Vagina (tissue), 2 donors: ENCODE measurements at regions not wholly inside any gene's neighbourhood (a gene's known extent, or its start where the extent isn't known, plus 50 kb on each side); places are given as distances from the start of the nearest gene placed in this dataset.
A peak's percentile ranks its signal among the peaks of the same experiment; 100 is the strongest.

Experiments
- DNase-seq, 2 donors: peaks; one replicate each; pipeline ENCODE4 v3.0.0-alpha.2; 2017; ENCODE audit errors: extremely low spot score in 2 of 2
- H3K27ac ChIP-seq: fragments of 200-600 bp; sonication (generic); one replicate; pipeline ENCODE4 v1.5.1; 2019
- H3K27me3 ChIP-seq: fragments of 200-600 bp; sonication (generic); one replicate; pipeline ENCODE4 v1.5.1; 2019
- H3K36me3 ChIP-seq, 2 donors: fragments of 200-600 bp; sonication (generic); one replicate each; pipeline ENCODE4 v1.5.1; 2017 to 2019
- H3K4me1 ChIP-seq: fragments of 200-600 bp; sonication (generic); one replicate; pipeline ENCODE4 v1.5.1; 2019
- H3K4me3 ChIP-seq, 2 donors: fragments of 200-600 bp; sonication (generic); 1 replicate in 1 of 2; 2 replicates in 1 of 2; pipeline ENCODE4 v1.5.1; 2016 to 2019
- H3K9me3 ChIP-seq: fragments of 200-600 bp; sonication (generic); one replicate; pipeline ENCODE4 v1.5.1; 2019
- CTCF ChIP-seq, 3 experiments: fragments of 450-650 bp in 2 of 3; fragments of 200-600 bp in 1 of 3; sonication (generic) in 1 of 3; IDR thresholded peaks; one replicate each; pipeline ENCODE4 v1.5.1; 2017 to 2019; ENCODE audit warnings: antibody characterized with exemption in 3 of 3, mild to moderate bottlenecking in 2 of 3, moderate library complexity in 2 of 3
- POLR2A ChIP-seq, 2 donors: fragments of 450-650 bp; IDR thresholded peaks; one replicate each; pipeline ENCODE4 v1.6.1; 2017; ENCODE audit warnings: antibody characterized with exemption in 2 of 2, mild to moderate bottlenecking in 2 of 2, moderate library complexity in 2 of 2
- POLR2AphosphoS5 ChIP-seq, 2 donors: sonication (generic); formaldehyde crosslinking; IDR thresholded peaks; one replicate each; pipeline ENCODE4 v1.9.0; 2017; ENCODE audit warnings: antibody characterized with exemption in 2 of 2, mild to moderate bottlenecking in 2 of 2, low read depth in 1 of 2; ENCODE audit not compliant: insufficient read depth in 1 of 2
- intact Hi-C: fragments of 100-400 bp; cut with DNase I; formaldehyde crosslinking; loops from one replicate; pipeline ENCODE4 v1.15.1; 2023

GRCh38 chr2:30380824-30381223 is 66.2 kb upstream of the LCLAT1 start:
- Histone ChIP-seq H3K4me3 (no peak overlapping the region), H3K9me3 (no peaks in the 10 kb centered on the region), H3K36me3 (no peaks in the 10 kb centered on the region), H3K4me1 (no peaks in the 10 kb centered on the region), H3K27ac (no peak overlapping the region), H3K27me3 (no peaks in the 10 kb centered on the region)
- DNase-seq: no peak
- intact Hi-C loops: no loop called here
- no peak for TF ChIP-seq POLR2AphosphoS5 (IDR thresholded peaks at IDR 0.05; ENCODE audit: insufficient read depth in 1 of 2, low read depth in 1 of 2)
- no peak for TF ChIP-seq POLR2A (IDR thresholded peaks at IDR 0.05)
- no peak for TF ChIP-seq CTCF (IDR thresholded peaks at IDR 0.05)

GRCh38 chr2:30382162-30382783 is 64.8 kb upstream of the LCLAT1 start:
- intact Hi-C loops: no loop called here
- H3K27ac ChIP-seq: no peak overlapping the region
- H3K36me3 ChIP-seq: no peaks in the 10 kb centered on the region
- H3K27me3 ChIP-seq: no peaks in the 10 kb centered on the region
- DNase-seq: no peak
- H3K9me3 ChIP-seq: no peaks in the 10 kb centered on the region
- no peak overlapping the region for H3K4me3 ChIP-seq
- no peaks in the 10 kb centered on the region for H3K4me1 ChIP-seq
- TF ChIP-seq POLR2A (IDR thresholded peaks at IDR 0.05): no peak
- TF ChIP-seq CTCF (IDR thresholded peaks at IDR 0.05): no peak
- TF ChIP-seq POLR2AphosphoS5 (IDR thresholded peaks at IDR 0.05; ENCODE audit: insufficient read depth in 1 of 2, low read depth in 1 of 2): no peak

- Histone ChIP-seq H3K27ac (no peak overlapping the region), H3K9me3 (no peaks in the 10 kb centered on the region), H3K4me3 (no peak overlapping the region), H3K27me3 (no peaks in the 10 kb centered on the region), H3K36me3 (no peaks in the 10 kb centered on the region), H3K4me1 (no peaks in the 10 kb centered on the region)
- no peak for DNase-seq
- intact Hi-C loops: no loop called here
- no peak for TF ChIP-seq CTCF (IDR thresholded peaks at IDR 0.05)
- no peak for TF ChIP-seq POLR2A (IDR thresholded peaks at IDR 0.05)
- TF ChIP-seq POLR2AphosphoS5 (IDR thresholded peaks at IDR 0.05; ENCODE audit: insufficient read depth in 1 of 2, low read depth in 1 of 2): no peak
These were observed 64.1 kb upstream of the LCLAT1 start for GRCh38 chr2:30382995-30383394.

GRCh38 chr2:30385327-30385726 is 61.7 kb upstream of the LCLAT1 start:
- intact Hi-C loops: no loop called here
- DNase-seq: peak in 1 of 2 donors; percentile 18
- peaks cover 5% of the 10 kb centered on the region for H3K4me1 ChIP-seq
- TF ChIP-seq POLR2AphosphoS5 (IDR thresholded peaks at IDR 0.05; ENCODE audit: insufficient read depth in 1 of 2, low read depth in 1 of 2): no peak
- no peak overlapping the region for H3K27ac ChIP-seq
- no peaks in the 10 kb centered on the region for H3K36me3 ChIP-seq
- no peaks in the 10 kb centered on the region for H3K9me3 ChIP-seq
- no peaks in the 10 kb centered on the region for H3K27me3 ChIP-seq
- H3K4me3 ChIP-seq: no peak overlapping the region

- Histone ChIP-seq H3K9me3 (no peaks in the 10 kb centered on the region), H3K4me3 (no peak overlapping the region), H3K27ac (no peak overlapping the region), H3K36me3 (no peaks in the 10 kb centered on the region), H3K4me1 (peaks cover 5% of the 10 kb centered on the region), H3K27me3 (no peaks in the 10 kb centered on the region)
- no peak for DNase-seq
- intact Hi-C loops: no loop called here
- TF ChIP-seq CTCF (IDR thresholded peaks at IDR 0.05) (no peak), POLR2A (IDR thresholded peaks at IDR 0.05) (no peak), POLR2AphosphoS5 (IDR thresholded peaks at IDR 0.05; ENCODE audit: insufficient read depth in 1 of 2, low read depth in 1 of 2) (no peak)
These were observed 54.9 kb upstream of the LCLAT1 start for GRCh38 chr2:30392097-30392496.
